Effector CD4-positive, alpha-beta T cell (primary cell): ENCODE measurements at regions not wholly inside any gene's neighbourhood (a gene's known extent, or its start where the extent isn't known, plus 50 kb on each side); places are given as distances from the start of the nearest gene placed in this dataset.

Experiments
- DNase-seq: peaks from one replicate; pipeline ENCODE4 v3.0.0-alpha.2; 2020

DNA sequence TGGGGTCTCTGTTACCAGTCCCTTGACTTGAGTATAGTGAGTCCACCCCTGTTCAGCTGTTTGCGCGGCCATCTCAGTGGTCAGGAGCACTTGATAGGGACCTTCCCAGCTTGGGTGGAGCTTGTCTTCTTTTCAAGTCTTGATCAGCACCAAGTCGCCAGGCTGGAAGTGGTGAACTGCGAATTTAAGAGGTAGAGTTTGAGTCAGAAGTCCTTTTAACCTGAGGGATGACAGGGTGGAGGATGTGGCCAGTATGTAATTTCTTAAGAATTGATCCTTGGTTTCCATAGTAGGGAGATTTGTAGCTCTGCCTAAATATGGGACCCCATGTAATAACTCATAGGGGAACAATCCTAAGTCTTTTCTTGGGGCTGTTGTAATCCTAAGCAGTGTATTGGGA is 86.3 kb upstream of the XCR1 start:
- DNase-seq = no peak

DNA sequence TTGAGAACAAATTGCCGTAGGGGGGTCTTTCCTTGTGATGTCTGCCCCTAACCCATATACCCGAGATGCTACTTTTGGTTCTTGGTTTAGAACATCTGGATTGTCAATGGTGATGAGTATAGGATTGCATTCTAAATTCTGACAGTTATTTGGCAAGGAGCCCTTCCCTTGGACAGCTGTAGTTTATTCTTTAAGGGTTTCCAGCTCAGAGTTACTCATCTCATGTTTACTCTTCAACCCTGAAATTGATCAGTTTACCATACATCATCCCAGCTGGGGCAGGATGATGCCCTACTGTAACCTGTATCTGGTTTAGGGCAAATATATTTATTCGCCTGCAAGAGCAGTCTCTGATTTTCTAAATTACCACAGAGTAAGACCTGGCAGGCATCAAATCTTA is 85.7 kb upstream of the XCR1 start:
- DNase-seq = no peak

DNA sequence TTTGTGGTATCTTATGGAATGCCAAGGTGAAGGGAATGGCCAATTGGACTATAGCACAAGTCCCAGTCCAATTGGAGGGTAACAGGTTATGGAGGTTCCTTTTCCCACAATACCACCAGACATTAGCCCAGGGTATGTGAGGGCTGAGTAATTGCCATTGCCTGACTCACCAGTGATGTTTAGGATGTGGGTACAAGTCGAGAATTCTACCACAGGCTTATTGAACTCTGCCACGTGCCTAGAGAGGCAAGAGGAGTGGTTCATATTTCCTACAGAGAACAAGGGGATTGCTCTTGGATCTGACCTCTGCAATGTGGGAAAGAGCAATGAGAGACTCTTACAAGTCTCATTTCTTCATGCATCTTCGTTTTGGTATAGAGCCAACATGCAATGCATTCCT is 85.0 kb upstream of the XCR1 start:
- no peak for DNase-seq

DNA sequence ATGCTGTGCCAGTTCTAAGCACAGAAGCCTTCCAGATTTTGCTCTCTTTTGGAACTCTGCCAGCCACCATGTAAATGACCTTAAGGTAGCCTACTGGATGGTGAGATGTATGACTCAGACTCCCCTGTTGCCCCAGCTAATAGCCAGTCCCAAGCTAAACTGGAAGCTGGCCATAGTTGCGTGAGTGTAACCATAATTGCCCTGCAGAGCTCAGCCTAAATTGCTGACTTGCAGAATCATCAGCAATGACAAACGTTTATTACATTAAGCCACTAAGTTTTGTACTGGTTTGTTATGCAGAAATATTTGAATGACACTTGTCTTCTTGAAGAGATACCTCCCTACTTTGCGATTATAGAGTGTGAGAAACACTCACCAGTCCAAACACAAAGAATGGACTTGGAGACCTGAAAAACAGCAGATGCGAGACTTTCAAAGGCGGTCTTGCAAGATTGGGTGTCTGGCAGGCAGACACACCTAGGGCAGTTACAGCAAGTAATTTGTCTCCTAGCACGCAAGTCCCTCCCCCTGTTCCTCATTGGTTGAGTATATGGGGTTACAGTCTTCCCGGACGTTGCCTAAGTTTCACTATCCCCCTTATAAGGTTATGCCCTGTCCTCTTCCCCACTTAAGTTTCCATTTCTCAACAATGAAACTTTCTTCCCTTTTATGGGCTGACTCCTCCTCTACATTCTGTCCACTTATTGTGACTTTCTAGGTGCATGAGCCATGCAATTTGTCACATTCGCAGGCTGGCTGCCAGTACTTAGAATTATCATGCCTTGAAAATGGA is 83.6 kb upstream of the XCR1 start:
- no peak for DNase-seq

DNA sequence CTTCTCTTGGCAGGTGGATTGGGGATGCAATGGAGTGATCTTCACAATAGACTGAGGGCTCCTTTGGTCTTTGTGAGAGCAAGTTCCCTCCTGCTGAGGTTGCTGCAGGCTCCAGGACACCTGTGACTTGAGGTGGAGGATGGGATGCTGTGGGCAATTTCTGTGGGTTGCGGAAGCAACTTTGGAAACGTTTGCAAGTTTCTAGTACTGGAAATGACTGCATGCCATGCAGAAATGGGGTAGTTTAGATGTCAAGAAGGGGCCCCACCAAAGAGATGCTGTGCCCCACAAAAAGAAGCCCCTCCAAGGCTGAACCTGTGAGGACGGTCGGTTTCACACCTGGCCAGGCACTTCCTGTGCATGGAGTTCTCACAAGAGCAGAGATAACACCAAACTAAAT is 80.4 kb upstream of the XCR1 start:
- no peak for DNase-seq

DNA sequence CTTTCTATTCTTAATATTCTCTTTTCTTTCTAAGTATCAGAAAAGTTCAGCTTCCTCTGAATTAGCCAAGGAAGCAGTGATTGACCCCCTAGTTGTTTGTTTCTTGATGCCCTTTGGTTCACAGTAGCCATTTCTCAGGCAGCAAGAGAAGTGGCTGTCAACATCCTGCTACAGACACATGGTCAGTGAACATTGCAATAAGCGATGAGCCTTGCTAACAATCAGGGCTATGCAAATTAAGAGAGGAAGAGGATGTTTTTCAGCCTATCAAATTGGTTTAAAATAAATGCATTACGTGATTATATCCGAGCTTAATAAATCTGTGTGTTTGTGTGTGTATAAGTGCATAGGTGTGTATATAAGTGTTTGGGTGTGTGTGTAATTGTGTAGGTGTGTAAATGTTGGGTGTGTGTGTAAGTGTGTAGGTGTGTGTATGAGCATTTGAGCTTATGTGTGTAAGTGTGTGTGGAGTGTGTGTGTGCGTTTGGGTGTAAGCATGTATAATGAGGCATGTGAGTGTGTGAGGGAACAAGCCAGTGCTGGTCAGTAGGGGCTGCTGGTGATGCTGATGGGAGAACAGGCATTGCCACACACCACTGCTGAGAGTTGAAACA is 78.1 kb upstream of the XCR1 start:
- no peak for DNase-seq

DNA sequence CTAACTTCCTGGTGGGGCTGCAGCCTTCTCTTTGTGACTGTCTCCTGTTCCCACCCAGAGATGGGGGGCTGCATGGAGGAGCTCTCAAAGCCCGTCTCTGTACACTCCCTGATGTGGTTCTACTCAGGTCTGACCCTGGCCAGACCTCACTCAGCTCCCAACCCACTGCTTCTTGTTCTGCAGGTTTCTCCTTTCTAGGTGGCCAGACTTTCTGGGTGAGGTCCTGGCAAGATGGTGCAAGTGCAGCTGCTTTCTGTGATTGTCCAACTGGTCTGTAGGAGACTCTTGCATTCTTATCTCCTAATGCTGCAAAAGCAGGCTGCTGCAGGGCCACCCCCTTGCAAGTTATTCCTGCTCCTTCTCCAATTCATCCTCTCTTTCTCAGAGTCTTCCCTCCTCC is 77.4 kb upstream of the XCR1 start:
- DNase-seq = no peak

DNA sequence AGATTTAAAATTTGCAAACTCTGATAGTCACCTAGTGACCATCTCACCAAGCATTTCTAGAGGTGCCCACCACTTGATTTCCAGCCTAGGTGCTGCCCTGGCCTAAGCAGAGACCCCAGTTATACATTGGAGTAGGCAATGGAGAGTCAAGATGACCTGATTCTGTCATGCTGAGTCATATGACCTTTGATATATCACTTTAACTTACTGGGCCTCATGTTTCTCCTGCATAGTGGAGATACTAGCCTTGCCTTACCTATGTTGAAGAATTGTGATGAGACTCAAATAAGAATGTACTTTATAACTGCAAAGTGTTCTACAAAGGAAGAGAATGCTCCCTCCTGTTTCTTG is 75.5 kb upstream of the XCR1 start:
- DNase-seq = no peak

DNA sequence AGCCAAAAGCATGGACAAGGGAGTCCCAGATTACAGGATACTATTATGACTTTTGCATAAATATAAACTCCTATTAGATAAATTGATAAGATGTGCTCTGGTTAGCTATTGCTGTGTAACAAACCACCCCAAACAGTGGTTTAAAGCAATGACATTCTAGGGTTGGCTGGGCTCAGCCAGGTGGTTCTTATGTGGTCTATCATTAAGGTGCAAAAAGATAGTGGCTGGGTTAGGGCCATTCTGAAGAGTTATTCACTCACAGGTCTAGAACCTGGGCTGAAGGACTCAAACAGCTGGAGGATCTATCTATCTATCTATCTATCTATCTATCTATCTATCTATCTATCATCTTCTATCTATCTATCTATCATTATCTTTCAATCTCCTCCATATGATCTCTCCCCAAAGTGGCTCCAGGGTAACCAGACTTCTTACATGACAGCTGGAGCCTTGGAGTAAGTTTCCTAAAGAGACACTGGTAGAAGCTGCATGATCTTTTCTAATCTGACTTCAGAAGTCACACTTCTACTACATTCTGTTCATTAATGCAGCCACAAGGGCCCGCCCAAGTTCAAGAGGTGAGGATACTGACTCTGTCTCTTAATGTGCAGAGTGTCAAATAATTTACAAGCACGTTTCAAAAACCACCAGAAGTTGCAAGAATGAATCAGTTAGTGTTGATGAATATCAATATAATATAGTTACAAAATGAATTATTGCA is 74.9 kb upstream of the XCR1 start:
- DNase-seq = no peak

DNA sequence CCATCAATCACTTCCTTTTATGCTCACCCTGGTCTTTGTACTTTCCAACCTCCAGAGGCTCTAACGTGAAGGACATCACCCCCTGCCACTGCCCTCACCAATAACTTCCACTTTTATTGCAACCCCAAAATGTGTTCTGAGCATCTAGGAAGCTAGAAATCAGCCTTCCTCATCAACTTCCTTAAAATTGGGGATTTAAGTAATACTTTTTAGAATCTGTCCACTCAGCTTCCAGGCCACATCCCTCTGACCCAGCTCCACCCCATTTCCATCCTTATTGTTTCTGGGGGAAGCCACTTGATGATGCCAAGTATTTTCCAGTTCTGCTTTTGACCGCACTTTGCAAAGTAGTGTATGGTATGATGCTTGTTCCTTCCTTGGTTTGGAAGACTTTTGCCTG is 73.5 kb upstream of the XCR1 start:
- no peak for DNase-seq

DNA sequence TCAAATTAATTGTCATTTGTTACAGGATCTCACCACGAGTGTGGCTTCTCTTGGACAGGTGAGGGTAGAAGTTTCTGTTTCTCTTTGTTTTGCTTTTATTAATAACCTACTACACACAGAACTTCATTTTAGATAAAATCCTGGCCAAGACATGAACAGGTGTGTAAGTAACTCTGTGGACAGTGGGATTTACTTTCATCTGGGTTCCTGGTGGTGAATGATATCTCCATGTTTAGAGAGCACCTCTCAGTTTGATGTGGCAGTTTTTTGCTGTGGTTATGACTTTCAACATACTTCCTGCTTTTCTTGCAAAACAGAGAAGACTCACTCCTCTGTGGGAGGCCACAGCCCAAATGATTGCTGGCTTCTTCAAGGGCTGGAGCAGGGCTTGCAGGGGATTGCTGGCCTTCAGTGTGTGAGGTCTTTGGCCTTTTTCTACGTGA is 71.1 kb upstream of the XCR1 start:
- DNase-seq = no peak

DNA sequence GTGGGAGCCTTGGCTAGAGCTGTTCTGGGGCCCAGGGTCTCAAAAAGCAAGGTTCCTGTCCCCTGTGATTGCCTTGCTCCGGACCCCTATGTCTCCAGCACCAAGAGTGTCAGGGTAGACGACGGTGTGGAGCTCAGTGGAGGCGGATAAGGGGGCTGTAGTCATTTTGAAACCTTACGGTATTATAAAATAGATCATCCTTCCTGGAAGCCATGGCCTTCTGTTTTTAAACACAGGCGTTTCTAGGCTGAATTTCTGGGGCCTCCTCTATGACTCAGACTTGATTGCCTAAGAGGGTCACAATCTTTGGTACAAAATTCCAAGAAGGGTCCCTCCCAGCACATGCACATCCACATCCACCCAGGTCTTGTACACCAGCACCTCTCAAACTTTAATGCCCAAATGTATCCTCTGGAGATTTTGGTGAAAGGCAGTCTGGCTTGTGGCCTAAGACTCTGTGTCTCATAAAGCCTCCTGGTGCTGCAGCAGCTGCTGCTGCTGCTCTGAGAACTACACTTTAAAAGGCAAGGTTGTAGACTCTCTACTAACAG is 70.5 kb upstream of the XCR1 start:
- no peak for DNase-seq

DNA sequence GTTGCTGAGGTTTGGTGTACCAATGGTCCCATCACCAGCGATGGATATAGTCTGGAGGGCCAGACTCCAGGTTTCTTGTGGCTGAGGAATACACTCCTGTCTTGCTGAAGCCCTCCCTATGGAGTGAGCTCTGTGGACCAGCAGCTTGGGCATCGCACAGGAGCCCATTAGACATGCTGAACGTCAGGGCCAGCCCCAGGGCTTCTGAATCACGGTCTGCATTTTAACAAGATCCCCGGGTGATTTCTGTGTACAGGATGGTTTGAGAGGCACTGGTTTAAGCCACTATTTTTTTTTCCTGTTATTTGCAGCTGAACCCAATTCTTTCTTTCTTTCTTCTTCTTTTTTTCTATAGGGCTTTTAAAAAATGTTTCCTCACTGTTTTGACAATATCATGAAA is 69.5 kb upstream of the XCR1 start:
- DNase-seq = no peak

DNA sequence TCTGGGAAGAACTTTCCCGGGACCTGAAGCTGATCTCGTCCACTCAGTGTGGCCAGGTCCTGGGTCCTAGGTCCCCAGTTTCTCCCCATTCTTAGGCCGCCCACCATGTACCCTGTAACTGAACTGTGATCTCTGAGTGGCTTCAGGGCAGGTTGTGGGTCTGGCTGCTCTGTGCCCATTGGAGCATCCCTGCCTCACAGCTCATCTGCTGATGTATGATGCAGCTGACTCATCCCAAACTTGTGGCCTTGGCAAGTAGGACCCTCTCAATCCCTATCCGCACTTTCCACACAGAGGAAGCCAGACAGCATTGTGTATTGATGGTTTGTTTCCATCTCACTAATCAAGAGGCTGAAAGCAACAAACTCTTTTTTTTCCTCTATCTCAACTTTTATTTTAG is 69.1 kb upstream of the XCR1 start:
- DNase-seq = no peak

DNA sequence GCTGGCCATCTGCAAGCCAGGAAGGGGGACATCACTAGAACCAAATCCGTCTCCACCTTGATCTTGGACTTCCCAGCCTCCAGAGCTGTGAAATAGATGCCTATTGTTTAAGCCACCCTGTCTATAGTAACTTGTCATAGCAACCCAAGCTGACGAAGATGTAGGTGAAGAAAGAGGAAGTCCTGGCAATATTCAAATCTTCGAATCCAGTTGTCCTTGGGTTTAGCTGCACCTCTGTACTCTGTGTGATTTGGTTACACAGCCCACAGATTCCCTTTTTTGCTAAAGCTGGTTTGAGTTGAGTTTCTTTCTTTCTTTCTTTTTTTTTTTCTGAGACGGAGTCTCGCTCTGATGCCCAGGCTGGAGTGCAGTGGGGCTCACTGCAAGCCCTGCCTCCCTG is 68.0 kb upstream of the XCR1 start:
- no peak for DNase-seq

DNA sequence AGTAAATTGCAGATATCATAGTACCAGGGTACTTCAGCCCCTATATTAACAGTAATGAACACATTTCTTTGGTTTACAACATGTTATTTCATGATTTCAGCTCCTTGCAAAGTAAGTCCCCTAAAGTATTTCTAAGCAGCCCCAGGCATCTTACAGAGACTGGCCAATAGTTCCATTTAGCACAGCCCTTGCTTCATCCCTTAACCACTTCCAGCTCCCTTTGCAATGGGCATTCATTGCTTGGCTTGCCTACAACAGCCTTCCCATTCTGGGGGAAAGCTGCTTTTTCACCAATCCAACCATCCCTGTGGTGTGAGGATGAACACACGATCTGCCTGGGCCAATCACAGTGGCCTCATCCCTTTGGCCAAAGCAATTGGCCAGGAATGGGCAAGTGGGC is 67.2 kb upstream of the XCR1 start:
- DNase-seq = no peak

DNA sequence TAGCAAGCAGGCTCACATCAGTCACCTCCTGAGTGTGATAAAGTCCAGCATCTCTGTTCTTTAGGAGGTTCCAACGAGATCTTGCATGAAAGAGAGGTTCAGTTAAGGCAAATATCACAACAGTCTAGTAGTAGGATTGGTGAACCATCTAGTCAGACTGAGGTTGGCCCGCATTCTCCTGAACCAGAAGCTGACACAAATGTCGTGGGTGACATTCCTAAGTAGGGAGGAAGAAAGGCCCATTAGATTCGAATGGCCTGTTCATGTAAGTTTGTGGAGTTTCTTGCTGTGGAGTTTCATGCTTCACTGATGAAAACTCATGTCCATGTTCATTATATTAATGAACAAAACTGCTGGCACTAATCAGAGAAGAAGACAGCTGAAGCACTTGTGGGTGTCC is 66.7 kb upstream of the XCR1 start:
- DNase-seq = no peak

DNA sequence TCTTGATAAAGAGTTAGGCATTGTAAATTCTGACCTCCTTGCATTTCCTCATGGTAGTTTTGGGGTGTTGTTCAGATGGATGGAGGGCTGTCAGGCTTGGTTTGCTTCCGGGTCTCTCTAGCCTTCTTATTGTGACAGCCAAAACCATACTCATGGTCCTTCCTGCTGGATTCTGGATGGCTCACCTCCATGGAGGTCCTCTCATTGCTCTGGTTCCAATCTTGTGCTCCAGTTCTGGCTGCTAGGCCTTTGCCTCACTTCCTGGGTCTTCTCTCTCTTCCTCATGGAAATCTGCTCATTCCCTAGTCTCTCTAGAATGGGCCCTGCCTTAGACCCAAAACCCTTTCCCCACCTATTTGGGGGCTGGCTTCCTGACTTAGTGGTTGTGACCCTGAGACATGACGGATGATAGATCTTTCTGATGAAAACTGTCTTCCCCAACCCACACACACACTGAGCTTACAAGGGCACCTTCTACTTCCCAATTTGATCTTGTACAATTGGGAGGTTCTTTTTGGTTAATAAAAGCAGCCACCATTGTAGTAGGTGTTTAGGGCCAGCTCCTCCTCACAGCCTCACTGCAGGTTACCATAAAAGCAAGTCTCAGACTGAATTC is 66.2 kb upstream of the XCR1 start:
- DNase-seq = no peak

DNA sequence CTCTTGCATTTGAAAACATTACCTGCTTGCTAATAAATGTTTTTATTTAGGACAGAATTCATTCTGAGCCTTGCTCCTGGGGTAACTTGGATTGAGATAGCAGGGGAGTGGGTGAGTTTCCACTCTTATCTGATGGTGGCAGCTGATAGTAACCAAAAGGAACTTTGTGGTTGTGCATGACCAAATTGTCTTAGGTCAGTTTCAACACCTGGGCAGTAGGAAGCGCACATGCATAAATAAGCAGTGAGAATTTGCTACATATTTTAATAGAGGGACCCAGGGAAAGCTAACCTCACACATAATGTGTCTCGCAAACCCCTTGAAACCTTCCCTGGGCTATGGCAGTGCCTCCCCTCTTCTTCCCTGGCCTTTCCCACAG is 65.4 kb upstream of the XCR1 start:
- no peak for DNase-seq

DNA sequence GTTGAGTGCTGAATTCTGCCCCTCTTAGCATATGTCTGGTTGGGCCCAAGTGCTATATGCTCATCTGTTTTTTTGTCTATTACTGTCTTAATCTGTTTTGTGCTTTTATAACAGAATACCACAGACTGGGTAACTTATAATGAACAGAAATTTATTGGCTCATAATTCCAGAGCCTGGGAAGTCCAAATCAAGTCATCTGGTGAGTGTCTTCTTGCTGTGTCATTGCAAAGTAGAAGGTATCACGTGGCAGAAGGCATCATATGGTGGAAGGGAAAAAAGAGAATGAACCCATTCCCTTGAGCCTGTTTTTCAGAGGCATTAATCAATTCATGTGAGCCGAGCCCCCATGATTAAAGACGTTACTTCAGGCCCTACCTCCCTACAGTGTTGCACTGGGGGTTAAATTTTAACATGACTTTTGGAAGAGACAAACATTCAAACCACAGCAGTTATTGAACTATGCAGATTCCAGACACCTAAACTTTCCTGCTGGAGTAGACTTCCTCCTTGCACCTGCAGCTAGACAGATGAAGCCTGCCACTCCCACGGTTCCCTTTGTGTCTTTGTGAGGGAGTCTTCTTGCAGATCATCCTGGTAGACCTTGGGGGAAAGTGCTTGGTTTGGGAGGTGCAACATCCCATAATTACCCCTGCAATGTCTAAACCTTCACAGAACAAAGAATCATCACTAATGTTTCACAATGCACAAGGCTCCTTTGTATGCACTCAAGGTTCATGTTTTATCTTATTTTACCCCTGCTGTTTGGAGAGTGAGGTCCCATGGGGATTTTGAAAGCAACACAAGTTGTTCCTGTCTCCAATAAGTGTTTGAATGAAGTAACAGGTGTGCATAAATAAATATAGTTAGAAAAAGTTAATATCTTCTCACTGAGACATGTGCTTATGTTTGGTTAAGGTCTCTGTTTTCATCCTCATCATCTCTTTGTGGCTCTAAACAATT is 64.7 kb upstream of the XCR1 start:
- no peak for DNase-seq

DNA sequence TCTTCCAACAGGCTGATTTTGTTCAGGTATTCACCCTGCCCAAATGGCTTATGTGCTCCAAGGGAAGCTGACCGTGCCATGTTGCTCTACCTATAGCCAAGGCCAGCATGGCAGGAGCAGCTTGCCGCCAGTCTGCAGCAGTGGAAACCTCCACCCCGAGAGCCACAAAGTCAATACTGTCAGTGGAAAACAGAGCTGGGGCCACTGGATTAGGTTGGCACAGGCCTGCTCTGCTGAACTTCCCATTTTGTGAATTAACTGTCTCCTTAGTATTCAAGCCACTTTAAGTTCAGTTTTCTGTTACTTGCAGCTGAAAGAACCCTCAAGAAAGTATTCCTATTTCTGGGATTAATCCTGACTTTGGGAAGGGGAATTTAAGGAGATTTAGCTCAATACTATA is 63.8 kb upstream of the XCR1 start:
- DNase-seq = no peak

DNA sequence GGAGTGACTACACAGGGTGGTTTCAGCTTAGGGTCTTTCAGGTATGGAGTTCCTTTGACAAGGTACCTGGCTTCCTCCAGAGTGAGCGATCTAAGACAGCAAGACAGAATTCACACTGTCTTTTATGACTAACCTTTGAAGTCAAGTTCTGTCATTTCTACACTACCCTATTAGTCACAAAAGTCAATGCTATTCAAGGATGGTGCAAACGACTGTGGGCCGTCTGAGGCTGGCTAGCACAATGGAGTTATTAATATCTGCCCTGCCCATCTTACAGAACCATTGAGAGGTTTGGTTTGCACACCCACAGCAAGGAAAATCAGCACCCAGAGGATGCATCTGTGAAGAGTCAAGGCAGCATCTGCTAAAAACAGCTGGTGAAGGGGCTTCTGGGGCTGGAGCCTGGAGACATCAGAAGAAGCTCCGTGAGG is 62.9 kb upstream of the XCR1 start:
- DNase-seq = no peak
